ENCODE measurements at regions not wholly inside any gene's neighbourhood (a gene's known extent, or its start where the extent isn't known, plus 50 kb on each side); places are given as distances from the start of the nearest gene placed in this dataset.

DNA sequence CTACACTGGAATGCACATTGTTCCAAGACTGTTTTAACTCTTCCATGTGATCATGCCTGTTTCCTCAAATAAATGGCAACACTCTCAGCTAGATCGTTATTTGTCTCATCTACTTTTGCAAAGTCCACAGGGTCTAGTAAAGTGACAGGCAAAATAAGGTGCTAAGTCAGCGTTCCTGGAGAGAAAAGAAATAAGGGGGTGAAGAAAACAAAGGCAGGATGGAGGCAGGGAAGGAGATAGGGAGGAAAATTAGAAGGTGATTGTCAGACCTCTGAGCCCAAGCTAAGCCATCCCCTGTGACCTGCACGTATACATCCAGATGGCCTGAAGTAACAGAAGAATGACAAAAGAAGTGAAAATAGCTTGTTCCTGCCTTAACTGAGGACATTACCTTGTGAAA lies 132.1 kb downstream of the RAB38 start:
- ATAC-seq: no peak
- intact Hi-C loops (cut with DNase I): no loop called here
- WGBS, 4 donors: 40 to 50% (median 44%) methylated on average over 3 of the region's 3 CpGs

DNA sequence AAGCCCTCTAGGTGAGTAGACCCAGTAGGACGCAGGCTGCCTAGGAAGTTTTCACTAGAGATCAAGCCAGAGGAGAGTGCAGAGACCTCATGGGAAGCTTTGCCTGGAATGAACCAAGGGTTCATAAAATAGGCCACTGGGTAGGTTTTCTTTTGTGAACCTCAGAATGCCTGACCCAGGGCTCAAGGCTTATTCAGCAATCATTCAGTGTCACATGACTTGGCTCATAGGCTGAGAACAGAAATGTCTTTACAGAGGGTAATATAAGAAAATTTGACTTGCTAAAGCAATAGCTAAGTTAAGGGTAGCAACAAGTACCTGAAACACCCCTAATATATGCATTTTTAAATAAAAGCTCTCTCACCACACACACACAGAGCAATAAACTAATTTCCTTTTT lies 132.6 kb downstream of the RAB38 start:
- Histone ChIP-seq H3K27me3 (peaks cover 0 to 19% (median 0%) of the 10 kb centered on the region in 9 donors), H3K4me3 (no peak overlapping the region), H3K4me1 (no peaks in the 10 kb centered on the region), H3K9me3 (no peaks in the 10 kb centered on the region), H3K36me3 (no peaks in the 10 kb centered on the region), H3K27ac (no peak overlapping the region)
- WGBS, 4 donors: 61 to 92% (median 66%) methylated on average over 1 of the region's 1 CpG
- TF ChIP-seq, protein P1, sequence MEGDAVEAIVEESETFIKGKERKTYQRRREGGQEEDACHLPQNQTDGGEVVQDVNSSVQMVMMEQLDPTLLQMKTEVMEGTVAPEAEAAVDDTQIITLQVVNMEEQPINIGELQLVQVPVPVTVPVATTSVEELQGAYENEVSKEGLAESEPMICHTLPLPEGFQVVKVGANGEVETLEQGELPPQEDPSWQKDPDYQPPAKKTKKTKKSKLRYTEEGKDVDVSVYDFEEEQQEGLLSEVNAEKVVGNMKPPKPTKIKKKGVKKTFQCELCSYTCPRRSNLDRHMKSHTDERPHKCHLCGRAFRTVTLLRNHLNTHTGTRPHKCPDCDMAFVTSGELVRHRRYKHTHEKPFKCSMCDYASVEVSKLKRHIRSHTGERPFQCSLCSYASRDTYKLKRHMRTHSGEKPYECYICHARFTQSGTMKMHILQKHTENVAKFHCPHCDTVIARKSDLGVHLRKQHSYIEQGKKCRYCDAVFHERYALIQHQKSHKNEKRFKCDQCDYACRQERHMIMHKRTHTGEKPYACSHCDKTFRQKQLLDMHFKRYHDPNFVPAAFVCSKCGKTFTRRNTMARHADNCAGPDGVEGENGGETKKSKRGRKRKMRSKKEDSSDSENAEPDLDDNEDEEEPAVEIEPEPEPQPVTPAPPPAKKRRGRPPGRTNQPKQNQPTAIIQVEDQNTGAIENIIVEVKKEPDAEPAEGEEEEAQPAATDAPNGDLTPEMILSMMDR (IDR thresholded peaks at IDR 0.05): no peak
- no peak for TF ChIP-seq POLR2A (IDR thresholded peaks at IDR 0.05)
- no peak for ATAC-seq
- intact Hi-C loops (cut with DNase I): no loop called here
- no peak for DNase-seq

More for the DNA sequence above, 132.1 kb downstream of the RAB38 start:
- DNase-seq: no peak
- H3K4me1 ChIP-seq: no peaks in the 10 kb centered on the region
- no peaks in the 10 kb centered on the region for H3K9me3 ChIP-seq
- H3K4me3 ChIP-seq: no peak overlapping the region
- H3K36me3 ChIP-seq: no peaks in the 10 kb centered on the region
- TF ChIP-seq POLR2A (IDR thresholded peaks at IDR 0.05): no peak
- TF ChIP-seq, protein P1 (IDR thresholded peaks at IDR 0.05): no peak
- peaks cover 0 to 19% (median 0%) of the 10 kb centered on the region in 9 donors for H3K27me3 ChIP-seq
- H3K27ac ChIP-seq: no peak overlapping the region

- intact Hi-C loops (cut with DNase I): no loop called here
- no peak for ATAC-seq
- Histone ChIP-seq H3K36me3 (no peaks in the 10 kb centered on the region), H3K4me3 (no peak overlapping the region), H3K9me3 (no peaks in the 10 kb centered on the region), H3K27ac (no peak overlapping the region), H3K4me1 (no peaks in the 10 kb centered on the region), H3K27me3 (peaks cover 0 to 19% (median 0%) of the 10 kb centered on the region in 9 donors)
- no peak for DNase-seq
- WGBS, 4 donors: 37 to 44% (median 39%) methylated on average over 2 of the region's 2 CpGs
- TF ChIP-seq, protein P1 (IDR thresholded peaks at IDR 0.05): no peak
- no peak for TF ChIP-seq POLR2A (IDR thresholded peaks at IDR 0.05)
Observed at GRCh38 chr11:88042238-88042637, 133.0 kb downstream of the RAB38 start.

DNA sequence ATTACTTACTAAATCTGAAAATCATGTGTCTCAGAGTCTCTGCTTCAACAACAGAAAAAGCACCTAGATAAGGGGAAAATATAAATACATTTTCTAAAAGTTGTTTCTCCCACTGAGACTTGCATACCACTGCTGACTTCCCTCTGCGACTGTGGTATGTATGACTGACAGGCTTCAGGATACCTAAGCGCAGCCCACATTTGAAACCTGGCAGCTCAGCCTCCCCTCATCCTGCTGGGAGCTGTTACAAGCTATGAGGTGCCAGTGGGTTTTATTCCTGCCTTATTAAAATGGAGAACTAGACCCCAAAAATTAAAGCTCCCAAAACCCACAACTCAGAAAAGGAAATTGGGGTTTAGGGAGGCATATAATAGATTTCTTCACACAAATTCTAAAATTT lies 133.6 kb downstream of the RAB38 start:
- WGBS, 4 donors: 30 to 64% (median 53%) methylated on average over 2 of the region's 2 CpGs
- intact Hi-C loops (cut with DNase I): no loop called here
- no peak for ATAC-seq
- TF ChIP-seq, protein P1 (IDR thresholded peaks at IDR 0.05): no peak
- no peak for TF ChIP-seq POLR2A (IDR thresholded peaks at IDR 0.05)
- Histone ChIP-seq H3K27ac (no peak overlapping the region), H3K9me3 (no peaks in the 10 kb centered on the region), H3K36me3 (no peaks in the 10 kb centered on the region), H3K27me3 (peaks cover 0 to 19% (median 0%) of the 10 kb centered on the region in 9 donors), H3K4me1 (no peaks in the 10 kb centered on the region), H3K4me3 (no peak overlapping the region)
- no peak for DNase-seq

Measured in heart left ventricle (tissue), 16 donors.